ENCODE measurements at regions not wholly inside any gene's neighbourhood (a gene's known extent, or its start where the extent isn't known, plus 50 kb on each side); places are given as distances from the start of the nearest gene placed in this dataset.
"Not testable (repeated sequence)": the region's sequence is repeated elsewhere in the genome, so short reads cannot be mapped to it uniquely, and the experiment has no call there.

GRCh38 chr3:125683067-125683829, 88.0 kb upstream of the OSBPL11 start:
- H3K36me3 Mint-ChIP-seq (ENCODE audit: low read depth) = no peaks in the 10 kb centered on the region
- H3K4me3 Mint-ChIP-seq = no peak overlapping the region
- intact Hi-C loops (cut with micrococcal nuclease) = no loop called here
- H3K27me3 Mint-ChIP-seq = peaks cover 14% of the 10 kb centered on the region
- peaks cover 16% of the 10 kb centered on the region for H3K4me1 Mint-ChIP-seq (ENCODE audit: low read depth)
- H3K27ac Mint-ChIP-seq = no peak overlapping the region
- H3K9me3 Mint-ChIP-seq = no peaks in the 10 kb centered on the region

DNA sequence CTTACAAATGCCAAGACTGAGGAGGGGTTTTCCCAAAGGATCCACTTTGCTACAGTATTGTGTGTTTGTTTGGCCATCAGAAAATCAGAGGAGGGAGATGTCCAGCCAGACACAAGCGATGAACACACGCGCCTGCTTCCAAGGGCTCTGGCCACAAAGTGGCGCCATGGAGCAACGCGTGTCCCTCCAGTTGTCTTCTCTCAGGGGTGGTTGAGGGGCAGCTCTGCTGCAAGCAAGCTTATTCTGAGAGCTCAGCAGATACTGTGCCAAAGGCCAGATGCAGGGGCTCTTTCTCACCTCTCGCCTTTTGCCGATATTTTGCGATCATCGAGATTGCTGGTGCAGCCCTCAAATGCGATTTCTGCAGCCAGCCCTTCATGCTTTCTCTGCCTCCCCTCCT, 88.9 kb upstream of the OSBPL11 start:
- Mint-ChIP-seq H3K9me3 (no peaks in the 10 kb centered on the region), H3K27ac (no peak overlapping the region), H3K36me3 (ENCODE audit: low read depth) (no peaks in the 10 kb centered on the region), H3K4me3 (no peak overlapping the region), H3K27me3 (peaks cover 14% of the 10 kb centered on the region), H3K4me1 (ENCODE audit: low read depth) (peaks cover 16% of the 10 kb centered on the region)
- intact Hi-C loops (cut with micrococcal nuclease) = no loop called here

DNA sequence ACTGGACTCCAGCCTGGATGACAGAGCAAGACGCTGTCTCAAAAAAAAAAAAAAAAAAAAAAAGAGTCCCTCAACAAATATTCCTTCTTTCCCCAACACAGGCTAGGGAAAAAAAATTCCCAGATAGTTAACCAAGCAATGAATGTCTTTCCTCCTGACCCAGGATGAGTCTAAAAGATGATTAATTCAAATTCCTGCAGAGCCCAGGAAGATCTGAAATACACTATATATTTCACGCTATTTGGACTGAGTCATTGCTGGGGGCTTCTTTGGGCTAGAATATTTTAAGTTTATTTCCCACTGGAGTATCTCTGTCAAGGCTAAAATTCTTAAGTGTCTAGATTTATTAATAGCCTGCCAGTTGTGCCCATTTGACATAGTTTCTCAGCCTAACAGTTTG, 90.4 kb upstream of the OSBPL11 start:
- intact Hi-C loops (cut with micrococcal nuclease); H3K4me3 Mint-ChIP-seq; H3K36me3 Mint-ChIP-seq (ENCODE audit: low read depth); H3K9me3 Mint-ChIP-seq; H3K27ac Mint-ChIP-seq: not testable (repeated sequence)
- Mint-ChIP-seq H3K27me3 (peaks cover 14% of the 10 kb centered on the region), H3K4me1 (ENCODE audit: low read depth) (peaks cover 16% of the 10 kb centered on the region)

GRCh38 chr3:125692361-125692760, 97.1 kb upstream of the OSBPL11 start:
- Mint-ChIP-seq H3K36me3 (ENCODE audit: low read depth) (no peaks in the 10 kb centered on the region), H3K9me3 (no peaks in the 10 kb centered on the region), H3K4me3 (no peak overlapping the region), H3K4me1 (ENCODE audit: low read depth) (no peaks in the 10 kb centered on the region), H3K27me3 (no peaks in the 10 kb centered on the region), H3K27ac (no peak overlapping the region)
- intact Hi-C loops (cut with micrococcal nuclease) = no loop called here

DNA sequence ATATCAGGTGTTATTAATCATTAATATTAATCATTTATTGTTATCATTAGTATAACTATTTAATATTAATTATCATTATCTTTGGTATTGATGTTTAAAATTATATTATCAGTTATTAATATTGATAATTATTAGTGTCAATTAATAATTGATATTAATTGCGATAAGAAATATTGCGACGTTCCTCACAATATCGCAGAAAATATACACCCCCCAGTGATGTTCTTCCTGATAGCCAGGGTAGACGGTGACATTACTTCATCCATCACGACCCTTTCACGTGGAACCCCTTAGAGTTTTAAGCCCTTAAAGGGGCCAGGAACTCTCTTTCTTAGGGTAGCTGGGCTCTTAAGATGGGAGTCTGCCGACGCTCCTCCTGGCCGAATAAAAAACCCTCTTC, 98.6 kb upstream of the OSBPL11 start:
- H3K36me3 Mint-ChIP-seq (ENCODE audit: low read depth) = no peaks in the 10 kb centered on the region
- intact Hi-C loops (cut with micrococcal nuclease) = no loop called here
- no peak overlapping the region for H3K27ac Mint-ChIP-seq
- H3K4me3 Mint-ChIP-seq = no peak overlapping the region
- H3K4me1 Mint-ChIP-seq (ENCODE audit: low read depth) = no peaks in the 10 kb centered on the region
- no peaks in the 10 kb centered on the region for H3K27me3 Mint-ChIP-seq
- no peaks in the 10 kb centered on the region for H3K9me3 Mint-ChIP-seq

GRCh38 chr3:125694761-125695294, 99.5 kb upstream of the OSBPL11 start:
- intact Hi-C loops (cut with micrococcal nuclease) = no loop called here
- no peaks in the 10 kb centered on the region for H3K4me1 Mint-ChIP-seq (ENCODE audit: low read depth)
- no peaks in the 10 kb centered on the region for H3K36me3 Mint-ChIP-seq (ENCODE audit: low read depth)
- no peak overlapping the region for H3K4me3 Mint-ChIP-seq
- H3K27ac Mint-ChIP-seq = no peak overlapping the region
- no peaks in the 10 kb centered on the region for H3K27me3 Mint-ChIP-seq
- no peaks in the 10 kb centered on the region for H3K9me3 Mint-ChIP-seq

- H3K27ac Mint-ChIP-seq = no peak overlapping the region
- H3K4me1 Mint-ChIP-seq (ENCODE audit: low read depth) = no peaks in the 10 kb centered on the region
- no peaks in the 10 kb centered on the region for H3K36me3 Mint-ChIP-seq (ENCODE audit: low read depth)
- intact Hi-C loops (cut with micrococcal nuclease) = no loop called here
- no peak overlapping the region for H3K4me3 Mint-ChIP-seq
- no peaks in the 10 kb centered on the region for H3K27me3 Mint-ChIP-seq
- no peaks in the 10 kb centered on the region for H3K9me3 Mint-ChIP-seq
Observed at GRCh38 chr3:125695688-125696087, 100.4 kb upstream of the OSBPL11 start.

GRCh38 chr3:125697126-125697525, 101.8 kb upstream of the OSBPL11 start:
- H3K36me3 Mint-ChIP-seq (ENCODE audit: low read depth); H3K4me1 Mint-ChIP-seq (ENCODE audit: low read depth); H3K9me3 Mint-ChIP-seq; intact Hi-C loops (cut with micrococcal nuclease); H3K4me3 Mint-ChIP-seq; H3K27me3 Mint-ChIP-seq; H3K27ac Mint-ChIP-seq: not testable (repeated sequence)

GRCh38 chr3:125697979-125698640, 102.8 kb upstream of the OSBPL11 start:
- H3K9me3 Mint-ChIP-seq; H3K27ac Mint-ChIP-seq; intact Hi-C loops (cut with micrococcal nuclease); H3K4me3 Mint-ChIP-seq; H3K27me3 Mint-ChIP-seq; H3K36me3 Mint-ChIP-seq (ENCODE audit: low read depth); H3K4me1 Mint-ChIP-seq (ENCODE audit: low read depth): not testable (repeated sequence)

DNA sequence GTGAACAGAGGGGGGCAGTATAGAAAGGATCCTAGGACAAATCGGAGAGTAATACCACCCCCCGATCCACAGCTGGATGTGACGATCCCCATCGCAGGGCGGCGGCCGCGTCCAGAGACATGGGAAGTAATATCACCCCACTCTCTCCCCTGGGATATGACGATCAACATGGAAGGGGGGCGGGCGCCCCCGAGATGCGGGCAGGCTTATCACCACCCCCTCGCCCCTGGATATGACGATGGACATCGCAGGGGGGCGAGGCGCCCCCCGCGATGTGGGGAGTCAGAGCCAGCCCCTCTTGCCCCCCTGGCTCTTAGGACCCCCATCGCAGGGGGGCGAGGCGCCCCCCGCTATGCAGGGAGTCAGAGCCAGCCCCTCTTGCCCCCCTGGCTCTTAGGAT, 120.4 kb upstream of the OSBPL11 start:
- peaks cover 8% of the 10 kb centered on the region for H3K27me3 Mint-ChIP-seq
- no peak overlapping the region for H3K27ac Mint-ChIP-seq
- no peaks in the 10 kb centered on the region for H3K36me3 Mint-ChIP-seq (ENCODE audit: low read depth)
- H3K4me1 Mint-ChIP-seq (ENCODE audit: low read depth) = no peaks in the 10 kb centered on the region
- no peaks in the 10 kb centered on the region for H3K9me3 Mint-ChIP-seq
- intact Hi-C loops (cut with micrococcal nuclease) = no loop called here
- H3K4me3 Mint-ChIP-seq = no peak overlapping the region

GRCh38 chr3:125732151-125732550, 136.9 kb upstream of the OSBPL11 start:
- H3K27me3 Mint-ChIP-seq; H3K9me3 Mint-ChIP-seq; H3K27ac Mint-ChIP-seq; H3K4me3 Mint-ChIP-seq; intact Hi-C loops (cut with micrococcal nuclease); H3K4me1 Mint-ChIP-seq (ENCODE audit: low read depth); H3K36me3 Mint-ChIP-seq (ENCODE audit: low read depth): not testable (repeated sequence)

- H3K36me3 Mint-ChIP-seq (ENCODE audit: low read depth); H3K9me3 Mint-ChIP-seq; intact Hi-C loops (cut with micrococcal nuclease); H3K27me3 Mint-ChIP-seq; H3K4me3 Mint-ChIP-seq; H3K27ac Mint-ChIP-seq; H3K4me1 Mint-ChIP-seq (ENCODE audit: low read depth): not testable (repeated sequence)
Observed at GRCh38 chr3:125741991-125742718, 146.9 kb upstream of the OSBPL11 start.

DNA sequence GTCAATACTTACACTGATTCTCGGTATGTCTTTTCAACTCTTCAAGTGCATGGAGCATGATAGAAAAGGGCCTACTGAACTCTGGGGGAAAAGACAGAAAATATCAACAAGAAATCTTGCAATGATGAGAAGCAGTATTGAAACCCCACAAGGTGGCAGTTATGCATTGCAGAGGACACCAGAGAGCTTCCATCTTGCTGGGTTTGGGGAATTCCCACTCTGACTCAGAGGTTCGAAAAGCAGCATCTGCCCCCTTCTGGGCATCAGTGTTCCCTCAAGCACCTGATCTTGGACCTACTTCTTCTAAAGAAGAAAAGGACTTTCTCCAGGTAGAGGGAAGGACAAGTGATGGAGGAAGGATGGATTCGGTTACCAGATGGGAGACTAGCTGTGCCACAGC, 147.5 kb upstream of the OSBPL11 start:
- H3K27ac Mint-ChIP-seq; H3K27me3 Mint-ChIP-seq; H3K9me3 Mint-ChIP-seq; H3K36me3 Mint-ChIP-seq (ENCODE audit: low read depth); H3K4me3 Mint-ChIP-seq; H3K4me1 Mint-ChIP-seq (ENCODE audit: low read depth); intact Hi-C loops (cut with micrococcal nuclease): not testable (repeated sequence)

DNA sequence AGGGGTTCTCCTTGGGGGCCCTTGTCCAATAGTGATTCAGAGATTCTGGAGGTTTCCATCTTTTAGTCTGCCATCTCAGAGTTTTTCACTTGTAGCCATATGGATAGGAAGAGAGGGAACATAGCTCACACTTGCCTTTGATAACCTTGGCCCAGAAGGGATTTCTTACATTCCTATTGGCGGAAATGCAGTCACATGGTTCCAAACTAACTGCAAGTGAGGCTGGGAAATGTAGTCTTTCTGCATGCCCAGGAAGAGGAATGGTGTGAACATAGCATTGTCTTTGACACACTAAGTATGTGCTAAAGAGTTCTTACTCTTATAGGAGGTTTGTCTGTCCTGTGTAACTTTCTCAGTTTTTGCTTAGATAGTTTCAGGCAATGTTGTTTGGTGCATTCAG, 161.8 kb upstream of the OSBPL11 start:
- intact Hi-C loops (cut with micrococcal nuclease) = not testable (repeated sequence)

More for the DNA sequence above, 161.8 kb upstream of the OSBPL11 start:
- not testable (repeated sequence) for H3K36me3 Mint-ChIP-seq (ENCODE audit: low read depth); H3K27ac Mint-ChIP-seq; H3K9me3 Mint-ChIP-seq; H3K4me3 Mint-ChIP-seq; H3K4me1 Mint-ChIP-seq (ENCODE audit: low read depth)
- peaks cover 11% of the 10 kb centered on the region for H3K27me3 Mint-ChIP-seq

Measured in dendritic cell treated with granulocyte-macrophage colony-stimulating factor and Interleukin-4, amounts not matched to agents 40 ng/mL and 50 ng/mL, for 4 days (primary cell).